Activated CD8-positive, alpha-beta memory T cell treated with anti-CD3 and anti-CD28 coated beads, Interleukin-2, amount 10 ng/mL, durations not matched to agents 7 days and 5 days (primary cell): ENCODE measurements at regions not wholly inside any gene's neighbourhood (a gene's known extent, or its start where the extent isn't known, plus 50 kb on each side); places are given as distances from the start of the nearest gene placed in this dataset.
"Not testable (repeated sequence)": the region's sequence is repeated elsewhere in the genome, so short reads cannot be mapped to it uniquely, and the experiment has no call there.

Experiments
- ATAC-seq: fragments of 150-1000 bp; cut with Tn5 transposase; one replicate; pipeline ENCODE4 v1.10.0; 2021; ENCODE audit warnings: moderate library complexity
- CTCF ChIA-PET: fragments of 350-600 bp; sonication (Branson Sonifier 250); formaldehyde crosslinking; loops from one replicate; lab custom pipeline; 2021; ENCODE audit warnings: antibody characterized with exemption; lab: Charles Lee
- DNase-seq: peaks from one replicate; pipeline ENCODE4 v3.0.0-alpha.2; 2020
- H3K27ac Mint-ChIP-seq: one replicate; pipeline ENCODE4 v1.8.0; 2021; ENCODE audit warnings: mild to moderate bottlenecking, mixed read lengths
- H3K27me3 Mint-ChIP-seq: one replicate; pipeline ENCODE4 v1.8.0; 2021; ENCODE audit warnings: mixed read lengths
- H3K36me3 Mint-ChIP-seq: one replicate; pipeline ENCODE4 v1.8.0; 2021; ENCODE audit warnings: mild to moderate bottlenecking, mixed read lengths
- H3K4me1 Mint-ChIP-seq: one replicate; pipeline ENCODE4 v1.8.0; 2021; ENCODE audit warnings: mixed read lengths
- H3K4me3 Mint-ChIP-seq: one replicate; pipeline ENCODE4 v1.8.0; 2021; ENCODE audit warnings: mild to moderate bottlenecking, moderate library complexity, mixed read lengths
- H3K9me3 Mint-ChIP-seq: one replicate; pipeline ENCODE4 v1.8.0; 2022; ENCODE audit warnings: low read depth, mixed read lengths

DNA sequence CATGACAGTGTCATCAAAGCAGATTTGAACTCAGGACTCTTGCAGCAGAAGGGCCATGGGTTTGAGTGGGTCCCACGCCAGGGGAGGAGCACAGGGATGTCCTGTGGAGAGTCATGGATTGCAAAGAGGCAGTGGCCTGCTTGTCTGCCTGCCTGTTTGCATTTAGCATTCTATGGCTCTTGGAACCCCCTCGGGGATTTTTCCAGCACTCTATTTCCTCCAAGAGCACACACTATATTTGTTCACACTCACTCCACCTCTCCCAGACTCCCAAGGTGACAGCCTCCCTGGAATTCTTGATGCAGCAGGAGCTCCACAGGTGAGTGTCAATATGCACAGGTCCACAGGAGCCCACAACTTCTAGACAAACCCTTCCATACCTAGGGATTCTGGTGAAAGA is 73.1 kb upstream of the LRRN2 start:
- CTCF ChIA-PET, result interaction anchor here (0.7 to 8.1 kb wide), 5 partner anchors 12 to 1352 kb away, joined by 3 to 90 read pairs (median 7); no protein-coding TSS in a partner anchor

DNA sequence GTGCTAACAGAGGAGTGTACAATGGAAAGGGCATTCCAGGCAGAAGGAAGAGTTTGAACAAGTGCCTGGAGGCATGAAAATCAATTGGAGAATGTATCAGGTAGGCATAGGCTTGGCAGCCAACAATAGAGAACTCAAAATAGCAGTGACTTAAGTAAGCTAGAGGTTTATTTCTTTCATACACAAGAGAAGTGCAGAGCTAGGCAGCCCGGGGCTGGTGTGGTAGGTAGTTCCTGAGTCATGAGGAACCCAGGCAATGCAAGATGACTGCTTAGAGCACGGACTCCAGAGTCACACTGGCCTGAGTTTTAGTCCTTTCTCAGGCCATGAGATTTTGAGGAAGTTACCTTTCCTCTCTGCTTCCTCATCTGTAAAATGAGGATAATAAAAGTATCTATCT is 74.8 kb upstream of the LRRN2 start:
- H3K27me3 Mint-ChIP-seq, result peaks cover 29% of the 10 kb centered on the region
- DNase-seq (no peak), ATAC-seq (no peak)
- no peak overlapping the region for H3K27ac Mint-ChIP-seq
- H3K4me3 Mint-ChIP-seq, result no peak overlapping the region
- H3K4me1 Mint-ChIP-seq, result peaks cover 5% of the 10 kb centered on the region
- no peaks in the 10 kb centered on the region for H3K9me3 Mint-ChIP-seq
- no peaks in the 10 kb centered on the region for H3K36me3 Mint-ChIP-seq
- CTCF ChIA-PET, result interaction anchor here (1.0 to 8.1 kb wide), 4 partner anchors 14 to 195 kb away, joined by 3 to 90 read pairs (median 22); no protein-coding TSS in a partner anchor

More for the DNA sequence above, 73.1 kb upstream of the LRRN2 start:
- no peaks in the 10 kb centered on the region for H3K36me3 Mint-ChIP-seq
- H3K27ac Mint-ChIP-seq, result no peak overlapping the region
- DNase-seq, result peak; percentile 23
- peaks cover 25% of the 10 kb centered on the region for H3K27me3 Mint-ChIP-seq
- H3K4me3 Mint-ChIP-seq, result no peak overlapping the region
- no peak for ATAC-seq
- H3K9me3 Mint-ChIP-seq, result no peaks in the 10 kb centered on the region
- peaks cover 3% of the 10 kb centered on the region for H3K4me1 Mint-ChIP-seq

DNA sequence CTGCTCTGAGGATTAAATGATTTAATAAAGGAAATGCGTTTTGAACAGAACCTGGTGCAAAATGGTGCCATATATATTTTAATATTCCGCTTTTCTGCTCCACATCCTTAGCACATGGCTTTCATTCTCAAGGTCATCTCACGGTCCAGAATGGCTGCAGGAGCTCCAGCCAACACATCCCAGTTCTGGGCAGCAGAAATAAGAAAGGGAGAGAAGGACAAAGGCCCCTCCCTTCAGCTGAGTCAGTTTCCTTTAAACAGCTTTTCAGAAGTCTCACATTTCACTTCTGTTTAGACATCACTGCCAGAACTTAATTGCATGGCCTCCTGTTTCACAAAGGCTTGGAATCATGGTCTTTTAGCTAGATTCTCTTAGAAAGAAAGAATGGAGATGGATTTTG is 75.2 kb upstream of the LRRN2 start:
- Mint-ChIP-seq H3K4me3 (no peak overlapping the region), H3K36me3 (no peaks in the 10 kb centered on the region), H3K27ac (no peak overlapping the region), H3K4me1 (peaks cover 5% of the 10 kb centered on the region), H3K27me3 (peaks cover 32% of the 10 kb centered on the region), H3K9me3 (no peaks in the 10 kb centered on the region)
- ATAC-seq, result no peak
- DNase-seq, result no peak
- CTCF ChIA-PET, result interaction anchor here (1.0 to 8.1 kb wide), 4 partner anchors 14 to 195 kb away, joined by 3 to 90 read pairs (median 22); no protein-coding TSS in a partner anchor

- CTCF ChIA-PET, result interaction anchor here (0.6 to 8.1 kb wide), 38 partner anchors 8 to 600 kb away, joined by 3 to 90 read pairs (median 4); no protein-coding TSS in a partner anchor
- Mint-ChIP-seq H3K4me1 (peaks cover 5% of the 10 kb centered on the region), H3K27me3 (peaks cover 48% of the 10 kb centered on the region), H3K27ac (no peak overlapping the region), H3K36me3 (no peaks in the 10 kb centered on the region), H3K4me3 (no peak overlapping the region), H3K9me3 (no peaks in the 10 kb centered on the region)
- ATAC-seq (peak; percentile 98), DNase-seq (peak; percentile 83)
Measured at GRCh38 chr1:204763773-204764427, 78.4 kb upstream of the LRRN2 start.

DNA sequence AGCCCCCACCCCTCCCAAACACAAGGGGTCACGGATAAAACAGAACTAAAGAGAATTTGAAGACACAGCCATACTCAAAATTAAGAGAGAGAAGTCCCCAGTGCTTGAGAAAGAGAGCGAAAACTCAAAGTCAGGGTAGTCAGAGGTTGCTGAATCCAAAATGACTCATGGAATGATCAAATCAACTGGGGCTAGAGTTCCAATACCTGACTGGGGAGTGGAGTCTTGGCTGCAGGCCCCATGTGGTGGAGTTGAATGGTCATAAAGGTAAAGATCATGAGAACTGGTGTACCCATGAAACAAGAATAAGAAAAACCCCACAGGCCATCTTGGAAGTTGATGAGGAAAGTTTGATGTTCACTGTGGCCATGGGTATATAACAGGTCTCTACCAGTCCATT is 84.5 kb upstream of the LRRN2 start:
- no peak overlapping the region for H3K27ac Mint-ChIP-seq
- ATAC-seq (no peak), DNase-seq (no peak)
- CTCF ChIA-PET, result no interaction called here
- no peak overlapping the region for H3K4me3 Mint-ChIP-seq
- H3K36me3 Mint-ChIP-seq, result no peaks in the 10 kb centered on the region
- H3K9me3 Mint-ChIP-seq, result no peaks in the 10 kb centered on the region
- H3K4me1 Mint-ChIP-seq, result no peaks in the 10 kb centered on the region
- peaks cover 63% of the 10 kb centered on the region for H3K27me3 Mint-ChIP-seq

- DNase-seq (no peak), ATAC-seq (no peak)
- H3K9me3 Mint-ChIP-seq, result no peaks in the 10 kb centered on the region
- H3K4me3 Mint-ChIP-seq, result no peak overlapping the region
- CTCF ChIA-PET, result interaction anchor here (1.2 to 1.9 kb wide), 4 partner anchors 8 to 36 kb away, joined by 3 to 9 read pairs (median 8); no protein-coding TSS in a partner anchor
- H3K4me1 Mint-ChIP-seq, result no peaks in the 10 kb centered on the region
- H3K27me3 Mint-ChIP-seq, result peaks cover 61% of the 10 kb centered on the region
- H3K27ac Mint-ChIP-seq, result no peak overlapping the region
- no peaks in the 10 kb centered on the region for H3K36me3 Mint-ChIP-seq
Measured at GRCh38 chr1:204771358-204771757, 85.8 kb upstream of the LRRN2 start.

- peaks cover 59% of the 10 kb centered on the region for H3K27me3 Mint-ChIP-seq
- CTCF ChIA-PET, result interaction anchor here (0.9 kb wide), 1 partner anchor 9 kb away, joined by 3 read pairs; no protein-coding TSS in a partner anchor
Measured at GRCh38 chr1:204773246-204773645, 87.7 kb upstream of the LRRN2 start.

DNA sequence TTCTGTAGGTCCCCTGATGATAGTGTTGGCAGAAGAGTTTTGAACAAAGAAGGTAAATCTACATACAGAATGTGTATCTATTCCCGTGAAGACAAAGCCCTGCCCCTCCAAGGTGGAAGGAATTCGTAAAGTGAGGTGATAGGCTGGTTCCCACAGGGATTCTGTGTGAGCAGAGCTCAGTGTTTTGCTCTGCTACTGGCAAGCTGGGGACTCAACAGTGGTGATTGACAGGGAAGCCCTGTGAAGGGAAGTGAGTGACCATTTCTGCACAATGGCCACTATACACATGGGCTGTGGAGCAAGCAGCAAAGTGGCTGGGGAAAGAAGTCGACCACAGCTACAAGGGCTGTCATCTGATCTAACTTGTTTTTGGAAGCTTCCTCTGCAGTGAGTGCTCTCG is 90.0 kb upstream of the LRRN2 start:
- CTCF ChIA-PET, result no interaction called here
- Mint-ChIP-seq H3K36me3 (no peaks in the 10 kb centered on the region), H3K9me3 (no peaks in the 10 kb centered on the region), H3K4me1 (no peaks in the 10 kb centered on the region), H3K27ac (no peak overlapping the region), H3K27me3 (peaks cover 45% of the 10 kb centered on the region), H3K4me3 (no peak overlapping the region)
- no peak for DNase-seq
- ATAC-seq, result no peak

More at GRCh38 chr1:204773246-204773645, 87.7 kb upstream of the LRRN2 start:
- no peak for DNase-seq
- no peak overlapping the region for H3K4me3 Mint-ChIP-seq
- H3K9me3 Mint-ChIP-seq, result no peaks in the 10 kb centered on the region
- H3K27ac Mint-ChIP-seq, result no peak overlapping the region
- ATAC-seq, result no peak
- no peaks in the 10 kb centered on the region for H3K4me1 Mint-ChIP-seq
- H3K36me3 Mint-ChIP-seq, result no peaks in the 10 kb centered on the region

- Mint-ChIP-seq H3K4me1 (no peaks in the 10 kb centered on the region), H3K27ac (no peak overlapping the region), H3K36me3 (no peaks in the 10 kb centered on the region), H3K27me3 (peaks cover 48% of the 10 kb centered on the region), H3K9me3 (no peaks in the 10 kb centered on the region), H3K4me3 (no peak overlapping the region)
- ATAC-seq (no peak), DNase-seq (no peak)
- CTCF ChIA-PET, result interaction anchor here (1.0 to 1.6 kb wide), 3 partner anchors 14 to 29 kb away, joined by 3 to 5 read pairs (median 3); no protein-coding TSS in a partner anchor
Measured at GRCh38 chr1:204777591-204777990, 92.1 kb upstream of the LRRN2 start.

GRCh38 chr1:204780630-204781029 is 90.0 kb upstream of the NFASC start:
- Mint-ChIP-seq H3K36me3 (no peaks in the 10 kb centered on the region), H3K4me3 (no peak overlapping the region), H3K27ac (no peak overlapping the region), H3K27me3 (peaks cover 42% of the 10 kb centered on the region), H3K9me3 (no peaks in the 10 kb centered on the region), H3K4me1 (no peaks in the 10 kb centered on the region)
- CTCF ChIA-PET, result interaction anchor here (1.2 to 1.8 kb wide), 2 partner anchors 9 to 33 kb away, joined by 3 to 5 read pairs; no protein-coding TSS in a partner anchor
- DNase-seq, result no peak
- ATAC-seq, result no peak

- CTCF ChIA-PET, result interaction anchor here (1.1 to 1.8 kb wide), 2 partner anchors 12 to 35 kb away, joined by 5 to 8 read pairs; no protein-coding TSS in a partner anchor
- Mint-ChIP-seq H3K27ac (no peak overlapping the region), H3K4me1 (no peaks in the 10 kb centered on the region), H3K4me3 (no peak overlapping the region), H3K36me3 (no peaks in the 10 kb centered on the region), H3K9me3 (no peaks in the 10 kb centered on the region), H3K27me3 (peaks cover 45% of the 10 kb centered on the region)
- DNase-seq, result no peak
- no peak for ATAC-seq
Measured at GRCh38 chr1:204782118-204782700, 88.5 kb upstream of the NFASC start.

DNA sequence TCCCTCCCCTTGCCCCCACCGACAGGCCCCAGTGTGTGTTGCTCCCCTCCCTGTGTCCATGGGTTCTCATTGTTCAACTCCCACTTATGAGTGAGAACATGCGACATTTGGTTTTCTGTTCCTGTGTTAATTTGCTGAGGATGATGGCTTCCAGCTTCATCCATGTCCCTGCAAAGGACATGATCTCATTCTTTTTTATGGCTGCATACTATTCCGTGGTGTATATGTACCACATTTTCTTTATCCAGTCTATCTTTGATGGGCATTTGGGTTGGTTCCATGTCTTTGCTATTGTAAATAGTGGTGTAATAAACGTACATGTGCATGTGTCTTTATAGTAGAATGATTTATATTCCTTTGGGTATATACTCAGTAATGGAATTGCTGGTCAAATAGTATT is 85.6 kb upstream of the NFASC start:
- not testable (repeated sequence) for H3K36me3 Mint-ChIP-seq, H3K27ac Mint-ChIP-seq, H3K4me1 Mint-ChIP-seq, H3K9me3 Mint-ChIP-seq, DNase-seq, ATAC-seq, H3K4me3 Mint-ChIP-seq
- peaks cover 63% of the 10 kb centered on the region for H3K27me3 Mint-ChIP-seq
- CTCF ChIA-PET, result interaction anchor here (0.9 to 1.6 kb wide), 3 partner anchors 8 to 22 kb away, joined by 4 to 6 read pairs (median 5); no protein-coding TSS in a partner anchor

DNA sequence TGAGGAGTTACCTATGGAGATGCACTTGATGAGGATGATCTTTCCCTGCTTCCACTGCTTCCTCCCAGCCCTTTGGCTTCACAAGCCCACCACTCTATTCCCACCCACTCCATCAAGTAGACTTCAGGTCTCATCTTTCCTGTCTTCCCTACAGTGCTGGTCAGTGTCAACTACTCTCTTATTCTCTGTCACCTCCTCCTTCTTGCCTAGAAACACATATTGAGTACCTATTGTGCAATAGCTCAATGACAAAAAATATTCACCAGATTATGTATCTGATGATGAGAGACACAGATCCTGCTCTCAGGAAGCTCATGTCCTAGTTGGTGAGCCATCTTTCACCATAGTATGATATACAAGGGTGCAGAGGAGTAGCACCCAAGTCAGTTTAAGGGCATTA is 82.2 kb upstream of the NFASC start:
- ATAC-seq, result no peak
- no peak for DNase-seq
- H3K9me3 Mint-ChIP-seq, result no peaks in the 10 kb centered on the region
- H3K4me3 Mint-ChIP-seq, result no peak overlapping the region
- no peak overlapping the region for H3K27ac Mint-ChIP-seq
- peaks cover 56% of the 10 kb centered on the region for H3K27me3 Mint-ChIP-seq
- CTCF ChIA-PET, result interaction anchor here (1.1 to 2.1 kb wide), 2 partner anchors 19 to 24 kb away, joined by 3 to 15 read pairs; no protein-coding TSS in a partner anchor
- no peaks in the 10 kb centered on the region for H3K4me1 Mint-ChIP-seq
- H3K36me3 Mint-ChIP-seq, result no peaks in the 10 kb centered on the region
